OCI-LY3 (cell line): ENCODE measurements at regions not wholly inside any gene's neighbourhood (a gene's known extent, or its start where the extent isn't known, plus 50 kb on each side); places are given as distances from the start of the nearest gene placed in this dataset.

Source experiments
- H2AFZ ChIP-seq: fragments of 200-600, 300-600 bp; shearing (Covaris generic); 2 replicates; pipeline ENCODE4 v1.6.0; 2014; ENCODE audit warnings: antibody characterized with exemption, low read depth, low read length
- H3K27ac ChIP-seq: fragments of 200-600, 300-600 bp; sonication (generic); 2 replicates; pipeline ENCODE4 v1.5.1; 2014; ENCODE audit warnings: mild to moderate bottlenecking, low read length, moderate library complexity, mixed read lengths
- H3K27me3 ChIP-seq: fragments of 200-600, 300-600 bp; sonication (generic); 2 replicates; pipeline ENCODE4 v1.6.1; 2014; ENCODE audit warnings: low read depth, low read length, mixed read lengths
- H3K36me3 ChIP-seq: fragments of 200-600, 300-600 bp; sonication (generic); replicated peaks from 2 replicates; pipeline ENCODE3; 2014; ENCODE audit warnings: low read depth, low read length, mixed read lengths
- H3K4me1 ChIP-seq: fragments of 300-600, 200-600 bp; sonication (generic); 2 replicates; pipeline ENCODE4 v1.6.1; 2014; ENCODE audit warnings: low read length, mixed read lengths
- H3K4me2 ChIP-seq: fragments of 200-600, 300-600 bp; sonication (generic); 2 replicates; pipeline ENCODE4 v1.6.1; 2014; ENCODE audit warnings: low read length, mixed read lengths
- H3K4me3 ChIP-seq: fragments of 300-600, 200-600 bp; sonication (generic); 2 replicates; pipeline ENCODE4 v1.5.1; 2014; ENCODE audit warnings: antibody characterized with exemption, mild to moderate bottlenecking, low read length, moderate library complexity
- H3K79me2 ChIP-seq: fragments of 300-600, 200-600 bp; shearing (Covaris generic); 2 replicates; pipeline ENCODE4 v1.6.1; 2014; ENCODE audit warnings: mild to moderate bottlenecking, low read length, mixed read lengths
- H3K9ac ChIP-seq: fragments of 300-600, 200-600 bp; shearing (Covaris generic); 2 replicates; pipeline ENCODE4 v1.6.0; 2014; ENCODE audit warnings: mild to moderate bottlenecking, low read length, moderate library complexity
- H3K9me3 ChIP-seq: fragments of 200-600, 300-600 bp; shearing (Covaris generic); 2 replicates; pipeline ENCODE4 v1.6.1; 2014; ENCODE audit warnings: low read length, mixed read lengths; ENCODE audit not compliant: insufficient read depth
- H4K20me1 ChIP-seq: fragments of 200-600, 300-600 bp; sonication (generic); 2 replicates; pipeline ENCODE4 v1.6.1; 2016; ENCODE audit warnings: low read length, mixed read lengths; ENCODE audit not compliant: insufficient read depth
- EZH2phosphoT487 ChIP-seq: fragments of 200-600 bp; shearing (Covaris generic); IDR thresholded peaks from 2 replicates; pipeline ENCODE4 v1.6.1; 2018; ENCODE audit warnings: antibody characterized with exemption, mixed run types, low read depth
- TF ChIP-seq, protein P1 (sequence below): fragments of 200-600, 300-600 bp; sonication (generic); IDR thresholded peaks from 2 replicates; pipeline ENCODE4 v1.5.1; 2014; ENCODE audit warnings: antibody characterized with exemption, low read length, low read depth

- Histone ChIP-seq H3K27ac (no peak overlapping the region), H3K4me2 (no peak overlapping the region), H3K4me3 (no peak overlapping the region), H4K20me1 (no peaks in the 10 kb centered on the region), H2AFZ (no peak overlapping the region), H3K9me3 (no peaks in the 10 kb centered on the region), H3K36me3 (no peaks in the 10 kb centered on the region), H3K9ac (no peak overlapping the region), H3K79me2 (no peaks in the 10 kb centered on the region), H3K4me1 (no peaks in the 10 kb centered on the region), H3K27me3 (no peaks in the 10 kb centered on the region)
- TF ChIP-seq, protein P1, sequence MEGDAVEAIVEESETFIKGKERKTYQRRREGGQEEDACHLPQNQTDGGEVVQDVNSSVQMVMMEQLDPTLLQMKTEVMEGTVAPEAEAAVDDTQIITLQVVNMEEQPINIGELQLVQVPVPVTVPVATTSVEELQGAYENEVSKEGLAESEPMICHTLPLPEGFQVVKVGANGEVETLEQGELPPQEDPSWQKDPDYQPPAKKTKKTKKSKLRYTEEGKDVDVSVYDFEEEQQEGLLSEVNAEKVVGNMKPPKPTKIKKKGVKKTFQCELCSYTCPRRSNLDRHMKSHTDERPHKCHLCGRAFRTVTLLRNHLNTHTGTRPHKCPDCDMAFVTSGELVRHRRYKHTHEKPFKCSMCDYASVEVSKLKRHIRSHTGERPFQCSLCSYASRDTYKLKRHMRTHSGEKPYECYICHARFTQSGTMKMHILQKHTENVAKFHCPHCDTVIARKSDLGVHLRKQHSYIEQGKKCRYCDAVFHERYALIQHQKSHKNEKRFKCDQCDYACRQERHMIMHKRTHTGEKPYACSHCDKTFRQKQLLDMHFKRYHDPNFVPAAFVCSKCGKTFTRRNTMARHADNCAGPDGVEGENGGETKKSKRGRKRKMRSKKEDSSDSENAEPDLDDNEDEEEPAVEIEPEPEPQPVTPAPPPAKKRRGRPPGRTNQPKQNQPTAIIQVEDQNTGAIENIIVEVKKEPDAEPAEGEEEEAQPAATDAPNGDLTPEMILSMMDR: no peak
- TF ChIP-seq EZH2phosphoT487: no peak
Measured at GRCh38 chr12:78501825-78502224, 362.7 kb upstream of the SYT1 start.

GRCh38 chr12:78519422-78519821 lies 345.2 kb upstream of the SYT1 start:
- no peak overlapping the region for H3K9ac ChIP-seq
- no peak overlapping the region for H3K4me3 ChIP-seq
- no peak overlapping the region for H3K27ac ChIP-seq
- H4K20me1 ChIP-seq: no peaks in the 10 kb centered on the region
- H3K36me3 ChIP-seq: no peaks in the 10 kb centered on the region
- H3K4me1 ChIP-seq: no peaks in the 10 kb centered on the region
- TF ChIP-seq EZH2phosphoT487: no peak
- TF ChIP-seq, protein P1: no peak
- no peaks in the 10 kb centered on the region for H3K79me2 ChIP-seq
- no peak overlapping the region for H2AFZ ChIP-seq
- no peaks in the 10 kb centered on the region for H3K27me3 ChIP-seq
- no peak overlapping the region for H3K4me2 ChIP-seq
- no peaks in the 10 kb centered on the region for H3K9me3 ChIP-seq

GRCh38 chr12:78530100-78530765 lies 334.3 kb upstream of the SYT1 start:
- no peak overlapping the region for H3K4me2 ChIP-seq

DNA sequence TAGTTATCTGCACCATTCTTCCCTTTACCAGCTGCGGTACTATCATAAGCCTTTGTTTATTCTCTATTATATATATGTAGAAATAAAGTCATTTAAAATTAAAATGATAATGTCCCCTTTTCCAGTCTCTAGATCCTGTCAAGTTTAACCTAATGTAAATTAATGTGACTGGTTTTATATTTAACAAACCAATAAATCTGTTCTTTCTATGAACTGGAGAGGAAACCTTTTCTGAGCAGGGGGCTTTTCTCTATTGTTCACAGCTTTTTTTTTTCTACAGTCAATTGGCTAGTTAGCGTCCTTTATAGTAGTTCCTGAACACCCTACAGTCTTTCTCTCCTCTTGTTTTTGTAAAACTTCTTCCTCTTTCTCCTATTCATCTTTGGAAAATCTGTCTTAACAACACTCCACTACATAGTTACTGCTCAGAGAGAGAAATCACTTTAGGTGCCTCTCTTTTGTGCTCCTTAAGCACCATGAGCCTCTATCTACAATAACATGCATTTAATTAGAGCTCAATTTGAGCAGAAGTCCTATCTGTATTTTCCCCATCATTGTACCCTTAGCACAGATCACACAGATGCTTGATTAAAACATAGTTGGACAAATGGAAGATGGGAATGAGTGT lies 332.6 kb upstream of the SYT1 start:
- Histone ChIP-seq H3K27me3 (no peaks in the 10 kb centered on the region), H3K27ac (no peak overlapping the region), H4K20me1 (no peaks in the 10 kb centered on the region), H3K9ac (no peak overlapping the region), H3K79me2 (no peaks in the 10 kb centered on the region), H3K9me3 (no peaks in the 10 kb centered on the region), H3K4me1 (no peaks in the 10 kb centered on the region), H3K36me3 (no peaks in the 10 kb centered on the region), H3K4me2 (no peak overlapping the region), H2AFZ (no peak overlapping the region), H3K4me3 (no peak overlapping the region)
- no peak for TF ChIP-seq EZH2phosphoT487
- TF ChIP-seq, protein P1: no peak

More at GRCh38 chr12:78530100-78530765, 334.3 kb upstream of the SYT1 start:
- Histone ChIP-seq H2AFZ (no peak overlapping the region), H3K4me3 (no peak overlapping the region), H3K27me3 (no peaks in the 10 kb centered on the region), H3K27ac (no peak overlapping the region), H4K20me1 (no peaks in the 10 kb centered on the region), H3K9ac (no peak overlapping the region), H3K9me3 (no peaks in the 10 kb centered on the region), H3K36me3 (no peaks in the 10 kb centered on the region), H3K79me2 (no peaks in the 10 kb centered on the region), H3K4me1 (no peaks in the 10 kb centered on the region)
- TF ChIP-seq EZH2phosphoT487: no peak
- TF ChIP-seq, protein P1: no peak
